Vagina (tissue), 2 donors: ENCODE measurements at regions not wholly inside any gene's neighbourhood (a gene's known extent, or its start where the extent isn't known, plus 50 kb on each side); places are given as distances from the start of the nearest gene placed in this dataset.

Experiments used
- CTCF ChIP-seq, 3 experiments: fragments of 450-650 bp in 2 of 3; fragments of 200-600 bp in 1 of 3; sonication (generic) in 1 of 3; IDR thresholded peaks; one replicate each; pipeline ENCODE4 v1.5.1; 2017 to 2019; ENCODE audit warnings: antibody characterized with exemption in 3 of 3, mild to moderate bottlenecking in 2 of 3, moderate library complexity in 2 of 3
- POLR2AphosphoS5 ChIP-seq, 2 donors: sonication (generic); formaldehyde crosslinking; IDR thresholded peaks; one replicate each; pipeline ENCODE4 v1.9.0; 2017; ENCODE audit warnings: antibody characterized with exemption in 2 of 2, mild to moderate bottlenecking in 2 of 2, low read depth in 1 of 2; ENCODE audit not compliant: insufficient read depth in 1 of 2

DNA sequence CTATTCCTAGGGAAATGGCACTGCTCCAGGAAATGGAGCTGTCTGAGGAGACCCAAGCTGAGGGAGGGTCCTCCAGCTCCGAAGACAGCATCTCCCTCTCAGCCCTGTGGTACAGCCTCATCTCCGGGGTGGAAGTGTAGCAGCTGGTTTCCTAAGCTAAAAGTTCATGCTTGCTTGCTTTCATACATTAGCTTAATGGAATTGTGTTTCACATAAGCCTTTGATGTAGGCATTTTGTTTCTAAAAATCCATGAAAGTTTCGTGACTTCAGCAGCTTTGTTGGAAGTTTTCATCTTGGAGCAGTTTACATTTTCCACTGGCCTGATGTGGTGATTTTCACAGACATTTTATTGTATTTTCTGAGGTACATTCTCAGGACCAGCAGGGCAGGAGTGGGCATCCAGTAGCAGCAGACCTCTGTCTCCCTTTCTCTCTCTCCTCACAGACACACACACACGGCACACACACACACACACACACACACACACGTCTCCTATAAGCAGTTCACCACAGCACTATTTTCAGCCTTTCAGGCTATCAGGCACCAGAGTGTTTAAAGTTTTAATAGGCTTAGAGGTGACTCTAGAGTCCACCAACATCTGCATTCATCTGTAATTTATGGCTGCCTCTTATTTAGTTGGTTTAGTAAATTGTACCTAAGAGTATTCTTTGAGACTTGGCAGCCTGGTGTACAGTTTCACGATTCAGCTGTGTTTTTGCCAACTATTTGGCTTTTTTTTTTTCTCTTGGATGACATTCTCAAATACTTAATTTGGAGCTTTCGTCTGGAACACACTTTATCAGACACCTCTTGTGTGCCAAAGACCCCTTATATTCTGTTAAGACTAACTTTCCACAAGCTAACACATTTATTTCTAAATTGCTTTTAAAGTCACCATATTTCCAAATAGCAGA, 225.8 kb upstream of the SFRP2 start:
- TF ChIP-seq CTCF (IDR thresholded peaks at IDR 0.05) = no peak
- no peak for TF ChIP-seq POLR2AphosphoS5 (IDR thresholded peaks at IDR 0.05; ENCODE audit: insufficient read depth in 1 of 2, low read depth in 1 of 2)
